HG03045 (cell line): ENCODE measurements at regions not wholly inside any gene's neighbourhood (a gene's known extent, or its start where the extent isn't known, plus 50 kb on each side); places are given as distances from the start of the nearest gene placed in this dataset.
"Not testable (repeated sequence)": the region's sequence is repeated elsewhere in the genome, so short reads cannot be mapped to it uniquely, and the experiment has no call there.

ENCODE experiments used
- ATAC-seq: cut with Tn5 transposase; IDR thresholded peaks from one replicate; pipeline ENCODE4 v1.9.1; 2021; ENCODE audit warnings: mild to moderate bottlenecking, moderate library complexity; ENCODE audit not compliant: unreplicated experiment

- ATAC-seq = not testable (repeated sequence)
Measured at GRCh38 chr16:88184566-88185355, 198.0 kb upstream of the ZNF469 start.

DNA sequence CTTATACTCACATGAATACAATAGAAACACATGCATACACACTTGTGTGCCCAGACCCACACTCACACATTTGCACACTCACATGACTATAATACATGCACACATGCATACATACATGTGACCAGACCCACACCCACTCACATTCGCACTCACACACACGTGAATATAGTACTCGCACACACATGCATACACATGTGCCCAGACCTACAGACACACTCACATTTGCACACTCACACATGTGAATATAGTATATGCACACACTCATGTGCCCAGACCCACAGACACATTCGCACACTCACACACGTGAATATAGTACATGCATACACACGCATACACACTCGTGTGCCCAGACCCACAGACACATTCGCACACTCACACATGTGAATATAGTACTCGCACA lies 197.4 kb upstream of the ZNF469 start:
- not testable (repeated sequence) for ATAC-seq

DNA sequence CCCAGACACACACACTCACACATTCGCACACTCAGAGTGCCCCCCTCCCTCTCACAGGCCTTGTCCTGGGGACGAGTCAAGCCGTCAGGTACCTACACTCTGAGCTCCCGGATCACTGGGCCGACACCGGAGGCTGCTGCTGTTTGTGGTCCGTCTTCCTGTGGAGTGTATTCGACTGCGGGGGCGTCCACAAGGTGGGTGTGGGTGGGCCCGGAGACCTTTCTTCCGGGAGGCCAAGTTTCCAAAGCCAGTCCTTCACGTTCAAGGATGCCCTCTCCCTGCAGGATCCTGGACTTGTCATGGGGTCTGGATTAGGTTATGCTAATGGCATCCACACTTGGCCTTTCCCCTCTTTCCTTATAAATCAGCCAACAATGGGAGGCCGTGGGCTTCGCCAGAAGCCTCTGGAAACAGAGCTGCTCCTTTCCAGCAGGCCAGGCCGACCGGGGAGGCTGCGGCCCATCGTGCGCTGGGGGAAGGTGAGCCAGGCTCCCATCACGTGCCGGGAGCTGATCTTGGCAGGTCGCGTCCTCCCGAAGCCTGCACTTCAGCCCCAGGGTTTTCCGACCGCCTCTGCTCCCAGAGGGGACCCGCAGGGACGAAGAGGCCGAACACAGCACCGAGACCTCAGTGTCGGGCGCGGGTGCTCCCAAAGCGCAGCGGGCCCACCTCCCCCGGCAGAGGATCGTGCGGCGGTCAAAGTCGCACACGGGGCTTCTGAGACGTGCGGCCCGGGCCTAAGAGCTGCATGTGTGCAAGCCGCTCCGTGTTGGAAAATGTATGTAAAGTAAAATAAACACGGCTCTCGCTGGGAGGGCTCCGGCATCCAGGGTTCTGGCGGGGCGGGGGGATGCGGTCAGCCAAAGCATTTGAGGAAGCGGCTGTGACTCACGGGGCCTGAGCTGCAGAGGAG lies 196.5 kb upstream of the ZNF469 start:
- ATAC-seq = not testable (repeated sequence)

- ATAC-seq = not testable (repeated sequence)
Measured at GRCh38 chr16:88186889-88187870, 195.6 kb upstream of the ZNF469 start.

GRCh38 chr16:88188171-88188895 lies 194.4 kb upstream of the ZNF469 start:
- not testable (repeated sequence) for ATAC-seq

DNA sequence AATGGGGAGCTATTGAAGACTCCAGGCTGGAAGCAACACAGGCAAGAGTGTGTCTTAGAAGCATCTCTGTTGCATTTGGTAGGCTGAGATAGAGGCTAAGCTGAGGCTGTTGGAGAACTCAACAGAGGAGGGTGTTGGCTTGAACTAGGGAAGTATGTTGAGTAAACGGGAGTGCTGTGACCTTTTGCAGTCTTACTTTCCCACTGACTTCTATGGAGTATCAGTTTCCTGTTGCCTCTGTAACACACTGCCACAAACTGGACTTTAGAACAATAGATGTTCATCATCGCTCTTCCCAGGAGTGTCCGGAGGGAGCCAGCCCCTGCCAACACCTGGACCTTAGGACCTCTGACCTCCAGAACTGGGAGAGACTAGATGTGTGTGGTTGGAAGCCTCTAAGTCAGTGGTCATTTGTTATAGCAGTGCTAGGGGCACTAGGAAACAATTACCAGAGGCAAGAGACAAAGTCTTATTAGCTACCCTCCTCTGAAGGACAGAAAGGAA lies 192.1 kb upstream of the ZNF469 start:
- not testable (repeated sequence) for ATAC-seq

DNA sequence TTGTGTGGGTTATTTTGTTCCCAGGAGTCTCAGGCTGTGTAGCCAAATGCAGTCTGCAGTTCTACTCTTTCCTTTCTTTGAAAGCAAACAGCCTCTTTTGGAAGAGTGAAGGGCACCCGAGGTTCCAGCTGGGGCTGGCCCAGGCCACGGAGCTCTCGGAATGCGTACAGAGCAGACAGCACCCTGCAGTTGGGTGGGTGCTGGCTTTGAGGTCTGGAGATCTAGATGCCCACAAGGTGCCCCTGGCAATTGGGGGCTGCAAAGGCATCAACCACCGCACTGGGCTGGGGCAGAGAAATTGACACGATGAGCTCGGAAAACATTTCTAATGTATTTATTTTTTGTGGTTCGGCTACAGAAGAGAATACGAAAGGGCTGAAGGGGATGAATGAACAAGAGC lies 191.6 kb upstream of the ZNF469 start:
- not testable (repeated sequence) for ATAC-seq

- ATAC-seq = no peak
Measured at GRCh38 chr16:88192601-88193000, 190.2 kb upstream of the ZNF469 start.

GRCh38 chr16:88193706-88194396 lies 188.9 kb upstream of the ZNF469 start:
- ATAC-seq = not testable (repeated sequence)

DNA sequence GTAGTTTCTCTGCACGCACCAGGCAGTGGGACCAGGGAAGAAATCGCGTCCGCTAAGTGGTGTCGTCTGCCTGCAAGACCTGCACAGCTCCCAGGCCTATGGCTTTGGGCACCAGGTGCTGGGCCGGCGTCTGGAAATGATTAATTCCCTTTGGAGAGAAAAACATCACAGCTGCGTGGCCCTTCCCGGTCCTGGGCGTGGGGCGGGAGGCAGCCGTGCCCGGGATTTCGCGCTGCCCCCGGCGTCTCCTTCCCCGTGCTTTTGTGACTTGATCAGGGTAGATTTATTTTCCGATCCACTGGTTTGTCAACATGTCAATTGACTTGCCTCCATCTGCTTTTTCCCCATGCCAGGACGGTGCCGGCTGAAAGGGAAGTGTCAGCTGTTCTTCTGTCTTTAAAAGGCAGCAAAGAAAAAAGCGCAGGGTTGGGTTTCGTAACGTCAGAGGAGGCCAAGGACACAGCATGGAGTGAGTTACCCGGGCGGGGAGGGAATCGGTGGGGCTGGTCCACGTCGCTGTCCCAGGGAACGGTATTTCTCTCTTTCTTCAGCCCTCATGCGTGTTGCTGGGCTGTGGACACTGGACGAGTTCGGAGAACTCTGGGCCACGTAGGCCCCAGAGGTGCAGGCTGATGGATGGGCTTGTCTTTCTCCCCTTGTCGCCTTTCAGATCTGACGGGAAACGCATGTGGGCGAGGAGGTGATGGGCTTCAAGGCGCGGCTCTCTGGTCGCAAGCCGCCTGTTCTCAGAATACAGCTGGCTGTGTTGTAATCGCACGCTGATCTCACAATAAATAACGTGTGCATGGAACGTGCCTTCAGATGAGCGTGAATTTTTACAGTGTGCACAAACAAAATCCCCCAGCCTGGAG lies 188.1 kb upstream of the ZNF469 start:
- ATAC-seq = no peak

GRCh38 chr16:88195269-88195705 lies 187.5 kb upstream of the ZNF469 start:
- ATAC-seq = no peak

GRCh38 chr16:88195911-88196465 lies 186.8 kb upstream of the ZNF469 start:
- no peak for ATAC-seq

DNA sequence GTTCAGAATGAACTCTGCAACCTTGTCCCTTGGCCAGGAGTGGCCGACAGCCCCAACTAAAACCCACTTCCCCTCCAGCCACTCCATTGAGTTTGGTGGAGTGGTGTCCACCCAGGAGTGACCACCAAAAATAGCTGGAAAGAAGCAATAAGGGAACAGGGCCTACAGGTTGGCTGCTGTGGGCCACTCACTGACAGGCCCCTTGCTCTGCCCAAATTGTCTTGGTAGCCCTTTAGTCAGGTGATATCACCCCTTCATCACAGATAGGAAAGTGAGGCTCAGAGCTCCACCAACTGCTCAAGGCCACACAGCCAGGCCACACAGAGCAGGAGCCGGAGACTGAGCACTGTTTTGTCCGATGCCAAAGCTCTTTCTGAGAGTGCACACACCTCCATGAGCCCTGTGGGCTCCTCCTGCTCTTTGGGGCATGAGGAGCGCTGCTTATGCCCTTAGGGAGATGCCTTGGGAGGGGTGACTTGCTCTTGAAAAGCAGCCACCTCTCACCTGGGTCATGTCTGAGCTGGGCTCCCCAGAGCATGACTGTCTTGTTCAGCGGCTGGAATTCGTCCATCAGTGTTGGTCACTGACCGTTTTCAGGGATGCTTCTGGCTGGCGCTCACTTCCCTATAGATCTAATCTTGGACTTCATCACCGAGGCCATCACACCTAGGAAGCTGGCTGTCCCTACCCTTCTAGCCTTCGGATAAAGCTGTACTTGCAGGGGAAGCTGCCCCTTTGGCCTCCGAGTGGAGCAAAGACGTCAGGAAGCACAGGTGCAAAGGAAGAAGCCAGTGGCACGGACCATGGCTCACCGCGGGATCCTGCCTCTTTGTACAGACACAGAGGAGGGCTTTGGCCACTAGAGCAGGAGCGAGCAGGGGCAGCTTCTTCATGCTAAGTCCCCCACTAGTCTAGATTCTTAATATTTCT lies 186.0 kb upstream of the ZNF469 start:
- no peak for ATAC-seq

DNA sequence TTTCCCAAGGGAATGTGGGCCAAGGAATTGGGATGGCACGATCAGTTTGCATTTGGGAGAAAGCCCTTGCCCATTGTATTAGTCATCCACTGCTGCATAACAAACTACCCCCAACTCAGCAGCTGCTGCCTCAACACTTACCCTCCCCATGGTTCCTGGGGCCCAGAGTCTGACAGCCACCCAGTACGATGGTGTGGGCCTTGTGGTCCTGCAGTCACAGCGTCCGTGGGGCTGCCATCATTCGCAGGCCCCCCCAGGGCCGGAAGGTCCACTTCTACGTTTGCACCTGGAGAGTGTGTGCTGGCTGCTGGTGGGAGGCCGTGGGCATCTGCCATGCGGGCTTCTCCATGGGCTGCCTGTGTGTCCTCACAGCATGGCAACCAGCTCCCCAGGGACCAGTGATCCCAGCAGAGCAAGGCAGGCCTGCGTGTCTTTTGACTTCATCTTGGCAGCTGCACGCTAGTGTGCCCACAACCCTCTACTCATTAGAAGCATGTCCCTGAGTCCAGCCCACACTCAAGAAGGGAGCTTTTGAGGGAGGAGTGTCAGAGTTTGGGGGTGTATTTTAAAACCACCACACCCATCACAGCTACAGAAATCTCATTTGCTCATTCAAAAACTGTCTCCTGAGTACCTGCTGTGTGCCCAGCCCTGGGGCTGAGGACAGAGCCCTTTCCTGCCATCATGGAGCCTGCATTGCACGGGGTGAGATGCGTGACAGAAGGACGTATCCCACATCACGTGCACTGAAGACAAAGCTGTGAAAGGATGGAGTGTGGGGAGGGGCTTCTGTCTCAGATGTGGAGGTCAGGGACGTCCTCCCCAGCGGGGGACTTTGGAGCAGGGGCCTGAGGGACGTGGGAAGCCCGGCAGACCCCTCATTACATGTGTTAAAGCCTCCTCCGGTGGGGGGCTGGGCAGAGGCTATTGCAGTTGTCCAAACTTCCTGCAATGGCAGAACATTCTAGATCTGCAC lies 185.0 kb upstream of the ZNF469 start:
- ATAC-seq = no peak

- not testable (repeated sequence) for ATAC-seq
Measured at GRCh38 chr16:88198457-88199295, 184.1 kb upstream of the ZNF469 start.
